Stomach (tissue), 4 donors: ENCODE measurements at regions not wholly inside any gene's neighbourhood (a gene's known extent, or its start where the extent isn't known, plus 50 kb on each side); places are given as distances from the start of the nearest gene placed in this dataset.

Source experiments
- POLR2A ChIP-seq, 4 donors: fragments of 450-650 bp; IDR thresholded peaks; one replicate each; pipeline ENCODE4 v1.6.1; 2016; ENCODE audit warnings: antibody characterized with exemption in 4 of 4, control low read depth in 2 of 4, mild to moderate bottlenecking in 1 of 4, moderate library complexity in 1 of 4
- TF ChIP-seq, protein P1 (sequence below), 7 experiments: fragments of 450-650 bp in 4 of 7; fragments of 200-600 bp in 3 of 7; sonication (generic) in 3 of 7; IDR thresholded peaks; one replicate each; pipeline ENCODE4 v1.5.1; 2016 to 2019; ENCODE audit warnings: antibody characterized with exemption in 7 of 7, control low read depth in 2 of 7, mild to moderate bottlenecking in 1 of 7

DNA sequence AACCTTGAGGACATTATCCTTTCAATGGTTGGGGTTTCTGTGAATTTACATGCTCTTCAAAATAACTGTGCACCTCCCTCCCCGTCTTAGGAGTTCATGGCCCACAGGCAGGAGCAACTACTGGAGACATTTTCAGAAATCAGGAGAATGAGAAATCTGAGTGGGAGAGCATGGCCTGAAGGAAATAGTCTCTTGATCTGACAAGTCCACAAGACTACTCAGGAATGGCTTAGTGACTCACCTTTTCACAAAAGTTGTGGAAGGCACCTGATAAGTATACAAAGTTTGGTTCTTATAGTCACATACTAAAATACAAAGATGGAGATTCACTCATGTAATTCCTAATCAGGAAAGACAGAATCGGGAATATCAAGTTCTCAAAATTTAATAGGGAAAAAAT is 83.6 kb upstream of the NCKAP5 start:
- TF ChIP-seq POLR2A (IDR thresholded peaks at IDR 0.05): no peak
- TF ChIP-seq, protein P1, sequence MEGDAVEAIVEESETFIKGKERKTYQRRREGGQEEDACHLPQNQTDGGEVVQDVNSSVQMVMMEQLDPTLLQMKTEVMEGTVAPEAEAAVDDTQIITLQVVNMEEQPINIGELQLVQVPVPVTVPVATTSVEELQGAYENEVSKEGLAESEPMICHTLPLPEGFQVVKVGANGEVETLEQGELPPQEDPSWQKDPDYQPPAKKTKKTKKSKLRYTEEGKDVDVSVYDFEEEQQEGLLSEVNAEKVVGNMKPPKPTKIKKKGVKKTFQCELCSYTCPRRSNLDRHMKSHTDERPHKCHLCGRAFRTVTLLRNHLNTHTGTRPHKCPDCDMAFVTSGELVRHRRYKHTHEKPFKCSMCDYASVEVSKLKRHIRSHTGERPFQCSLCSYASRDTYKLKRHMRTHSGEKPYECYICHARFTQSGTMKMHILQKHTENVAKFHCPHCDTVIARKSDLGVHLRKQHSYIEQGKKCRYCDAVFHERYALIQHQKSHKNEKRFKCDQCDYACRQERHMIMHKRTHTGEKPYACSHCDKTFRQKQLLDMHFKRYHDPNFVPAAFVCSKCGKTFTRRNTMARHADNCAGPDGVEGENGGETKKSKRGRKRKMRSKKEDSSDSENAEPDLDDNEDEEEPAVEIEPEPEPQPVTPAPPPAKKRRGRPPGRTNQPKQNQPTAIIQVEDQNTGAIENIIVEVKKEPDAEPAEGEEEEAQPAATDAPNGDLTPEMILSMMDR (IDR thresholded peaks at IDR 0.05): no peak
